Vagina (tissue), 2 donors: ENCODE measurements at regions not wholly inside any gene's neighbourhood (a gene's known extent, or its start where the extent isn't known, plus 50 kb on each side); places are given as distances from the start of the nearest gene placed in this dataset.

Experiments used
- CTCF ChIP-seq, 3 experiments: fragments of 450-650 bp in 2 of 3; fragments of 200-600 bp in 1 of 3; sonication (generic) in 1 of 3; IDR thresholded peaks; one replicate each; pipeline ENCODE4 v1.5.1; 2017 to 2019; ENCODE audit warnings: antibody characterized with exemption in 3 of 3, mild to moderate bottlenecking in 2 of 3, moderate library complexity in 2 of 3
- POLR2A ChIP-seq, 2 donors: fragments of 450-650 bp; IDR thresholded peaks; one replicate each; pipeline ENCODE4 v1.6.1; 2017; ENCODE audit warnings: antibody characterized with exemption in 2 of 2, mild to moderate bottlenecking in 2 of 2, moderate library complexity in 2 of 2
- POLR2AphosphoS5 ChIP-seq, 2 donors: sonication (generic); formaldehyde crosslinking; IDR thresholded peaks; one replicate each; pipeline ENCODE4 v1.9.0; 2017; ENCODE audit warnings: antibody characterized with exemption in 2 of 2, mild to moderate bottlenecking in 2 of 2, low read depth in 1 of 2; ENCODE audit not compliant: insufficient read depth in 1 of 2

GRCh38 chr12:131482686-131483085 is 228.2 kb upstream of the SFSWAP start:
- TF ChIP-seq POLR2A (IDR thresholded peaks at IDR 0.05) (no peak), CTCF (IDR thresholded peaks at IDR 0.05) (no peak), POLR2AphosphoS5 (IDR thresholded peaks at IDR 0.05; ENCODE audit: insufficient read depth in 1 of 2, low read depth in 1 of 2) (no peak)
